HG02840 (cell line): ENCODE measurements at regions not wholly inside any gene's neighbourhood (a gene's known extent, or its start where the extent isn't known, plus 50 kb on each side); places are given as distances from the start of the nearest gene placed in this dataset.

Experiments used
- ATAC-seq: cut with Tn5 transposase; IDR thresholded peaks from one replicate; pipeline ENCODE4 v1.9.1; 2021; ENCODE audit warnings: mild to moderate bottlenecking, moderate library complexity, moderate number of reproducible peaks; ENCODE audit not compliant: unreplicated experiment, low FRiP score

- no peak for ATAC-seq
These were observed 406.9 kb upstream of the MAP3K7 start for GRCh38 chr6:90993770-90994169.

GRCh38 chr6:90989763-90990162 is 402.9 kb upstream of the MAP3K7 start:
- no peak for ATAC-seq

GRCh38 chr6:90984066-90984465 is 397.2 kb upstream of the MAP3K7 start:
- ATAC-seq: no peak

GRCh38 chr6:90983462-90983861 is 396.6 kb upstream of the MAP3K7 start:
- no peak for ATAC-seq

GRCh38 chr6:90982581-90982980 is 395.7 kb upstream of the MAP3K7 start:
- ATAC-seq: no peak

- no peak for ATAC-seq
These were observed 395.2 kb upstream of the MAP3K7 start for GRCh38 chr6:90982051-90982450.

- ATAC-seq: no peak
These were observed 391.2 kb upstream of the MAP3K7 start for GRCh38 chr6:90978046-90978445.

- ATAC-seq: no peak
These were observed 390.6 kb upstream of the MAP3K7 start for GRCh38 chr6:90977513-90977912.

GRCh38 chr6:90976341-90976740 is 389.5 kb upstream of the MAP3K7 start:
- ATAC-seq: no peak

- ATAC-seq: no peak
These were observed 388.9 kb upstream of the MAP3K7 start for GRCh38 chr6:90975741-90976140.

GRCh38 chr6:90973188-90973587 is 386.3 kb upstream of the MAP3K7 start:
- ATAC-seq: no peak

GRCh38 chr6:90970672-90971071 is 383.8 kb upstream of the MAP3K7 start:
- ATAC-seq: no peak

GRCh38 chr6:90967471-90967870 is 380.6 kb upstream of the MAP3K7 start:
- no peak for ATAC-seq

GRCh38 chr6:90960324-90960723 is 373.5 kb upstream of the MAP3K7 start:
- ATAC-seq: no peak

- ATAC-seq: no peak
These were observed 368.4 kb upstream of the MAP3K7 start for GRCh38 chr6:90955246-90955645.

GRCh38 chr6:90953405-90954161 is 366.7 kb upstream of the MAP3K7 start:
- ATAC-seq: no peak

- no peak for ATAC-seq
These were observed 365.3 kb upstream of the MAP3K7 start for GRCh38 chr6:90952176-90952575.

- ATAC-seq: no peak
These were observed 361.7 kb upstream of the MAP3K7 start for GRCh38 chr6:90948540-90948939.

- no peak for ATAC-seq
These were observed 360.6 kb upstream of the MAP3K7 start for GRCh38 chr6:90947184-90948064.

GRCh38 chr6:90941885-90942284 is 355.0 kb upstream of the MAP3K7 start:
- no peak for ATAC-seq

- peak; percentile 98 for ATAC-seq
These were observed 354.1 kb upstream of the MAP3K7 start for GRCh38 chr6:90940812-90941481.
